ENCODE measurements at regions not wholly inside any gene's neighbourhood (a gene's known extent, or its start where the extent isn't known, plus 50 kb on each side); places are given as distances from the start of the nearest gene placed in this dataset.
"Not testable (repeated sequence)": the region's sequence is repeated elsewhere in the genome, so short reads cannot be mapped to it uniquely, and the experiment has no call there.

DNA sequence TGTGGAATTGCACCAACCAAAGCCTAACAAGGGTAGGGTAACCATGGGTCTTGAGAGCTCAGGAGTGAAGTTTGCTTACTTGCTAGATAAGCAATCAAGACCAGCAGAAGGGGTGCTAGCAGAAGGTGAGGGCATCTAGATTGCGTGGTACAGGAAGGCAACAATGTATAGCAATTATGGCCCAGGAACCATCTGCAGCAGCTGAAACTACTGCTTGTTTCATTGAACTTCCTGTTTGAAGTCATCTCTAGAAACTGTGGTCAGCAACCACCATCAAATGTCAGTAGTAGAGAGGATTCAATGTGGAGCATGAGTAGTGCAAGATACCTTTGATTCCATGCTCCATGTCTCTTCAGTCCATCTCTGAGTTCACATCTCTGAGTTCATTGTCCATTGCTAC lies 462.1 kb upstream of the GRAMD2B start:
- no peak for DNase-seq (ENCODE audit: low spot score)

DNA sequence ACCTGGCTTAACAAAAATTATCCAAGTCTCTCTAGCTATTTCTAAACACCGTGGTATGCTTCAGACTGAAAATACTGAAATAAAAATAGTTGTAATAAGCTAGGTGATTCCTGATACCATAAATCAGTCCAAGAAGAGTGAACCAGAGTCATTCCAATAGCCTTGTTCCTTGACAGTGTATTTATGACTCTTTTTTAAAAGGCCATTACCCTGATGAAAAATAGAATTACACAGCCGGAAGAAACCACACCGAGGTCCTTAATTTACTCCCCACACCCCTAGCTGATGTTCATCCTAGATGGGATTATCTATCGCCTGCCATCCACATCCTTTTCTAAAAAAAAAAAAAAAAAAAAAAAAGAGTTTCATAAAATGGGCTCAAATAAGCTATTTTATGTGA lies 457.6 kb upstream of the GRAMD2B start:
- DNase-seq (ENCODE audit: low spot score) = no peak

DNA sequence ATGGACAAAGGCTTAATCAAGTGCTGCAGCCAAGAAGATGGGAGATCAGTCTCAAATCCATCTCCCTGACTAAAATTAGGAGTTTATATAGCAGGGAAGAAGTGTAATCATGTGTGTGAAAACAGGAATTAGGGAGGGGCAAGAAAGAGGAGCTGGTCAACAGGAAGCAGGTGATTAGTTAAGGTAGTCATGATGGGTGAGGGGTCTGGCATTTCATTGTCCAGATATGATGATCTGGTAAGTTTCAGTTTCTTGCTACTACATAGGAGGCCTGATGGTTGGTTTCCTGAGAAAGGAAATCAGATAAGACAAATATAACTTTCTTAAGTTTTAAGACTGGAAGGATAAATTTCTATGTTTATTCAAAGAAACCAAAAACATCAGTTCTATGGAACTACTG lies 455.6 kb upstream of the GRAMD2B start:
- DNase-seq (ENCODE audit: low spot score) = no peak

DNA sequence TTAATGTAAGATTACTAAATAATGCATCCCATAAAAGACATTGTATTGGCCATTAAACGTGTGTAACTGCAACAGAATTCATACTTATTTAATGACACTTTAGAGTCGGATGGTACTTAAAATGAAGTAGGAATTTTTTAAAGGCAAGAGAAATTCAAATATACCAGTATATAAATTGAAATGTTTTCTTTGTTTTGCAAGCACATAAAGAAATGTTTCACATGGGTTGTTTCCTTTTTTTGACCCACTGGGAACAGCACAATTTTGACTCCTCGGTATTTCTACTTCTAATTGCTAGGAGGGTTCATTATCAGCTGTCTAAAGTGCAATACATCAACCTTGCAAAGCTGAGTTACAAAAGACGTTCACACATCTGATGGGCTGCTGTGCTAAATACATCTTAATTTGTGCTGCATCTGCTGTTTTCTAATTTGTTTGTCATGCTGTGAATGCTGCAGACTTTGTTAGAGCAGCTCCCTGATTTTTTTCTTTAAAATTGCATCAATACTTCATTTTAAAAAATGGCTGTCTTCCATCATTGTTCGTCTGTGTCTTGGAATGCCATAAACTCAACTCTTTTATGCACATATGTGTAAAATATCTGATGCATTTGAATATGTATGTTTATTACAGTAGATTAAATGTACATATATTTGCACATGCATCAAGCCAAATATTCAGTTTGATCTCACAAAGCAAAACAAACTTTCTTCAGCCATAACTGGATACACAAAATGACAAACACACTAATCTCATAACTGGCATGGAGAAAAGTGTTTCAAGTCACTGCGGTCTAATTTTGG lies 454.0 kb upstream of the GRAMD2B start:
- no peak for DNase-seq (ENCODE audit: low spot score)

DNA sequence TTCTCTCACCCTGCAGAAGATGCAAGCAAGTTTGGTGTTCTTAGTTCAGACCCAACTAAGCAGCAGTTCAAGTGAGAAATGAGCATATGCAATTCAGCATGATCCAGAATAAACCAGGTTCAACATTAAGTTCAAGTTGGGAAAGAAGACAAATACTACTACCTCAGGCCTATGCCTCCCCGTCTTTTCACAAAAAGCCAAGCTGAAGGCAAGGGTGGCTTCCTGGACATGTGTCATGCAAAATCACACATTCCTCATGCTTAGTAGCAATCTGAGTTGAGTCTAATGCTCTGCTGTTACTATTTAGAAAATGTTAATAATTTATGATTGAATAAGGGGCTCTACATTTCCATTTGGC lies 453.4 kb upstream of the GRAMD2B start:
- no peak for DNase-seq (ENCODE audit: low spot score)

DNA sequence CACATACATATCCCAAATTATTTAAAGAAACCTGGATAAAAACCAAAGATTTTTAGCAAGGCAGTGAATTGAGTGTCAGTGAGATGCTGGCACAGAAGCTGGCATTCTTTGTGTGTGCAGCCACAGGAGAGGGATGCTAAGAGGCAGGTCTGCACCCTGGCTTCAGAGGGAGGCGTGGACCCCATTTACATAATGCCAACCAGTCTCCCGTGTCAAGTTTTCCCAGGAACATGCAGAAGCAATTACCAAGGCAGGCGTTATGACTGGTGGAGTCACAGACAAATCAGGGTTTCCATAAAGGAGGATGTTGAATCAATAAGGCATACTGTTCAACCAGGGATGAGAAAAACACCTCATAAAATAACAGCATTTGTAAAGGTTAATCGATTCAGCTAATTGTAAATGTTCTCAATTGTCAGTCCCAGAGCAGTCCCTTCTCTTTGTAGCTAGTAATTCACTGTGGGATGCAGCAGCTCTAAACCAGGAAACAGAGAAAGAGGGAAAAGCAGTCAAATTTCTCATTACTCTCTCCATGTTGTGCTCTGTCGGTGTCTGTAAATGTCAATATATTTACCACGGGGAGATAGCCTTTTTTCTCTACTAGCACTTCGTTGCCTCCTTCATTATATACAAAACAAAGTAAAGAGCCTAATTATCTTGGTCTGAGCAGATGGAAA lies 452.4 kb upstream of the GRAMD2B start:
- DNase-seq (ENCODE audit: low spot score) = no peak

DNA sequence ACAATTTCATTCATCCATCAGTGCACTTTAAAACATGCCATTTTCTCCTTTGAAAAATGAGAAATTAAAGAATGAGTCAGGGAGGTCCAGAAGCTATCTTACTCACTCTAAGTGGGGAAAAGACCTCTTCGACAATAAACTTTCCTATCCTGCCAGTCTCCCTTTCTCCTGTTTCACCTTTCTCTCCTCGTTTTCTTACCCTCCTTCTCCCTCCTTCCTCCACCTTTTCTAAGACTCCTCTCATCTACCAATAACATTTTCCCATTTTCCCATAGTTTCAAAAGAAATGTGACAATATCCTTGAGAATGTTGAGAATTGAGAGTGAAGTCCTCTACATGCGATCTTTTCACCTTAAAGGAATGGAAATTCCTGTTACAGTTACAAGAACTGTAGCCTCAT lies 450.5 kb upstream of the GRAMD2B start:
- DNase-seq (ENCODE audit: low spot score) = no peak

DNA sequence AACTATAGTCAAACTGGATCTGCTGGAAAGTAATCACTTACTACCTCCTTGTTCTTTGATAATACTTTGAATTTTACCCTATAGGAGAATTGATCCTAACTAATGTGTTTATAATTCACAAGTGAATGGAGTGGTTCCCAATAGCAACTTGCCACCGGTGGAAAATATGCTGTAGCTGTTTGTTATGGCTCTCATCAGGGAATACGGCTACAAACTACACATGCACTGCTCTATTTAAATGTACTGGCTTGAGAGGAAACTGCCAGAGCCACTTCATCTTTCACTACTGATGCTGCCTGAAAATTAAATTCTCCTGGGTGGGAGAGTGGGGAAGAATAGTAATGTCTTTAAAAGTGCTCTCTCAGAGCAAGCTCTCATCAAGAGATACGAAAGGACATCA lies 448.5 kb upstream of the GRAMD2B start:
- no peak for DNase-seq (ENCODE audit: low spot score)

DNA sequence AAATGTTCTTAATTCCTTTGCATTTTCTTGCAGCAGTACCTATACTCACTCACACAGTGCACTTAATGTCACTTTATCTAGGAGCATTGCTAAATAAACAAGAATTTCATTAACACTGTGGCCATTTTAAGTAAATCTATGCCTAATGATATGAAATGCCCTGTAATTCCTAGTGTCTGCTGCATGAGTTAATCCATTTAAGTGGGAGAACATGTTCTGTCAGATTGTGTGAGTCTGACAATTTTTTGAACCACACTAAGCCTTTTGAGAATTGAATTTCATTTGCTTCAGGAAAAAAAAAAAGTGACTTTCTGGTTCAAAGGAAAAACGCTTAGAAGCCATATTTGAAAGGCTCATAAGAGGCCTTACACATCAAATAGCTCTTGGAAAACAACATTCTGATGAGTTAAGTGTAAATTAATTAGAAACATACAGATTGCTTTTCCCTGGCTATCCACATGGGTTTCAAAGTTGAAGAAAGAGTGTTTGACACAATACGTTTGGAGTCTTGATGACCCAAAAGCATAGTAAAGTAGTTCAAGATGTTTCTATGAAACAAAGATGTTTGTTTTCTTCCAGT lies 446.7 kb upstream of the GRAMD2B start:
- DNase-seq (ENCODE audit: low spot score) = no peak

DNA sequence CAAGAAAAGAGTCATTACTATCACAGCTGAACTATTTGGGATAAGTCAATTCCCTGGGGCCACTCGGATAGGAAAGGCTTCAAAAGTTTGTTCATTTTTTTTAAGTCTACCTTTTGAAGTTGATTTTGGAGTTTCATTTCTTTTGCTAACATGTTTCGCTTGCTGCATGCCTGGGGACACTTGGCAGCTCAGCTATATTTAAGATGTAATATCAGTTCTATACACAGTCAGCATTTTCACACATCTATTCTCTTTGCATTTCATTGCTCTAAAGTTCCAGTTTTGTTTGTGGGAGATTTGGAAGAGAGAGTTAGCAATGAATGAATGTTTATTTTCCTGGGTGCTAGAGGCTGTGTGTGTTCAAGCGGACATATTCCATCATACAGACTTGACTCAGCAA lies 445.2 kb upstream of the GRAMD2B start:
- no peak for DNase-seq (ENCODE audit: low spot score)

DNA sequence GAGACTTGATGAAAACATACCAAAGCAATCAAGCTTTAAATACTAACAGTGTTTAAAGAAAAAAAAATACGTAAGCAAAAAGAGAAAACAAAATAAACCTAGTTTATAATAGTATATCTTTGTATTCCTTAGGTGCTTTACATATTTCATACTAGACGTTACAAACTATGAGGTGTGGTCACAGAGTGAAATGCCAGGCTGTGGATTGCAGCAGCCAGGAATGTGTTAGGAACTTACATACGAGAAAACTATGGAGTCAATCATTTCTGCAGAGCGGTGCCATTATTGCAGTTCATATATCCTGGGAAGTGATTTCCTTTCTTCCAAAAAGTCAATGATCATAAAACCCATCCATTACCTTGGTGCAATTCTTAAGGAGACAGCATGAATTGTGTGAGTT lies 443.6 kb upstream of the GRAMD2B start:
- no peak for DNase-seq (ENCODE audit: low spot score)

DNA sequence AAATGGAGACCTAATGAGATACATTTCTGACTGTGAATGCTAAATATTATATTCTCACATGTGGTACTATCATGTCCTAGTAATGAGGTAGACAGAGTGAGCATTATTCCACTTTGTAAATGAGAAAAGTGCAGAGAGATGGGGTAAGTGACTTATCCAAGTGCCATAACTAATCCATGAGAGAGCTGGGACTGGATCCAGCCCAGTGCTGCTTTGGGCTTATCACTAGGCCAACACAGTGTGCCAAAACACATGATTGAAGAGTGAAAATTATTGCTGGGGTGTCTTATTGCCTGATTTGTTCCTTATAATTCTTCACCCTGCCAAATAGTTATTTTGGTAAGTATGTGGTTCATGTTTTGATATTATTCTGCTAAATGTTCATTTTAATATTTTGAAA lies 442.2 kb upstream of the GRAMD2B start:
- no peak for DNase-seq (ENCODE audit: low spot score)

DNA sequence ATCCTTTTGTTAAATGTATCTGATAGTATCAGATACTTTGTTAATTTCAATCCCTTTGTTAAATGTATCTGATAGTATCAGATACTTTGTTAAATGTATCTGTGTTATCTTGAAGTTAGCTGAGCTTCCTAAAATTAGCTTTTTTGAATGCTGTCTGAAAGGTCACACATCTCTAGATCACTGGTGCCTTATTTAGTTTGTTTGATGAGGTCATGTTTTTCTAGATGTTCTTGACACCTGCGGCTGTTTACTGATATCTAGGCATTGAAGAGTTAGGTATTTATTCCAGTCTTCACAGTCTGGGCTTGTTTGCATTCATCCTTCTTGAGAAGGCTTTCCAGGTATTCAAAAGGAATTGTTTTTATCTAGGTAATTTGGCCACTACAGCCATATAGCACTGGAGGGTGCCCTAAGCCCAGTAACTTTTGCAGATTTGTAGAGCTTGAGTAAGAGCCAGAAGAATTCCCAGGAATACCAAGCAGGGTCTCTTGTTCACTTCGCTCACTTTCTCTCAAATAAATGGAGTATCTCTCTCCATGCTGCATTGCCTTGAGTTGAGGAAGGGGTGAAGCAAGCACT lies 435.4 kb upstream of the GRAMD2B start:
- no peak for DNase-seq (ENCODE audit: low spot score)

DNA sequence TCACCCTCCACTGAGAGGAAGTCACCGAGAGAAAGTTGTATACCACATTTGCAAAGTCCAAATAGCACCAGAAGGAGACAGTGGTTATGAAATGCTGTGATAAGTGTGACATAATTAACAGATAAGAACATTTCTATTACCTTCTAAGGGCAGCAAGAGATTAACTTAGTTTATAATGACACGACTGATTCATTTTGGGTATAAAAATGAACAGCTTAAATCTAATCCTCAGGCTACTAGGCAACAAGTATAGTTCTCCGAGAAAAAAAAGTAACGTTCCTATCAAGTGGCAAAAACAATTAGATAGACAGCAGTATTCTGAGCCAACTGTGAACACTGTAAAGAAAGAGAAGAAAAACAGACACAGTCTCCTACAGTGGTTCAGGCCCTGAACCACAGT lies 431.2 kb upstream of the GRAMD2B start:
- DNase-seq (ENCODE audit: low spot score) = no peak

DNA sequence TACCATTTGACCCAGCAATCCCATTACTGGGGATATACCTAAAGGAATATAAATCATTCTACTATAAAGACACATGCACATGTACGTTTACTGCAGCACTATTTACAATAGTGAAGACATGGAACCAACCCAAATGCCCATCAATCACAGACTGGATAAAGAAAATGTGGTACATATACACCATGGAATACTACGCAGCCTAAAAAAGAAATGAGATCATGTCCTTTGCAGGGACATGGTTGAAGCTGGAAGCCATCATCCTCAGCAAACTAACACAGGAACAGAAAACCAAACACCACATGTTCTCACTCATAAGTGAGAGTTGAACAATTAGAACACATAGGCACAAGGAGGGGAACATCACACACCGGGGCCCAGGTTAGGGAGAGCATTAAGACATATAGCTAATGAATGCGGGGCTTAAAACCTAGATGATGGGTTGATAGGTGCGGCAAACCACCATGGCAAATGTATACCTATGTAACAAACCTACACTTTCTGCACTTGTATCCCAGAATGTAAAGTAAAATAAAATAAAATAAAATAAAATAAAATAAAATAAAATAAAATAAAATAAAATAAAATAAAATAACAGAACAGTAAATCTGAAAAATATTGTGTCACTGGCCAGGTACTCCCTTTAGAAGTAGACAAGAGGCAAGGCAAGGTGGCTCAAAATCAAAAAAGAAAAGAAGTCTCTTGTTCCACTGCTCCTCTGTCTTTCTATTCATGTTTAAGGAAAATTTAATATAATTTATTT lies 423.8 kb upstream of the GRAMD2B start:
- DNase-seq (ENCODE audit: low spot score) = not testable (repeated sequence)

DNA sequence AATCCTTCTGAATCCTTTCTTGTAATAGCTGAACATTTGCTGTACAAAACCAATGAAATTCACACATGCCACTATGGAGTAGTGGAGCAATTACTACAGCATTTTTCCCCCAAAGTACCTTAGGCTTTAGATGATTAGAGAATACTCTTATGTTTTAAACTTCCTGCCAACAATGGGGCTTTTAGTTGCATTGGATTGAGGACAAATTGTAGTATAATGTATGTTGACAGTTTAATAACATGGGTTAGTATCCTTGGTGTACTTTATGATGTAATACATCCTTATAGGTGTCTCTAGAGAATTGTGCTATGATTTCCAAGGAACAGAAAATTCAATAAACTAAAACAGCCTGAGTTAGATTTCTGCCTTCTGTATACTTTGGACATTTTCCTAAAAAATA lies 422.7 kb upstream of the GRAMD2B start:
- no peak for DNase-seq (ENCODE audit: low spot score)

DNA sequence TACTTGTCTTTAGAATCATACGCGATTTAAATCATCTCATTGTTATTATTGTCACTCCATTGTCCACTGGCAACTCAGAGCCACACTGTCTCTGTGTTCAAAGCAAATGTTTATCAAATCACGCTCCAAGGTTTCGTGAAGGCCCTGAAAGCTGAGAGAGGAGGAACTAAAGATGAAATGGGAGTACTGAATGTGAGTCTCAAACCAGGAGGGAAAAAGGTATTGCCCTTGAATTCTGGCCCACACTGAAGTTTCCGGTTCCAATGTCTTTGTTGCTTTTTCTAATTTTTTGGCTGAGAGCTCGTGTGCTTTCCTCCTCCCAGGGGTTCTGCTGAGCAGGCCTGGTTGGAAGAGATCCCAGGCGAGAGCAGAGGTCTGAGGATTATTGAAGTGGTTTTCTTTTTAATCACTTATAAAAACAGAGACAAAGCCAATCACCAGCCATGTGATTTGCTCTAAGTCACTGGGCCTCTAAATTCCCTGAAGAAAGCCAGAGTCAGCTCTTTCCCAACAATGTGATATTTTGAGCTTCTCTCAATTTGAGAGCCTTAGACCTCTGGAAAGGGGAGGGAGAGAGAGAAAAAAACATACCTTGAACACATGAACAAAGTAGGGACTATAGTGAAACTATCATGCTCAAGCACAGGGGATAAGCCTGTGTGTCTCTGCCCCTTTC lies 420.8 kb upstream of the GRAMD2B start:
- peak; percentile 62 for DNase-seq (ENCODE audit: low spot score)

DNA sequence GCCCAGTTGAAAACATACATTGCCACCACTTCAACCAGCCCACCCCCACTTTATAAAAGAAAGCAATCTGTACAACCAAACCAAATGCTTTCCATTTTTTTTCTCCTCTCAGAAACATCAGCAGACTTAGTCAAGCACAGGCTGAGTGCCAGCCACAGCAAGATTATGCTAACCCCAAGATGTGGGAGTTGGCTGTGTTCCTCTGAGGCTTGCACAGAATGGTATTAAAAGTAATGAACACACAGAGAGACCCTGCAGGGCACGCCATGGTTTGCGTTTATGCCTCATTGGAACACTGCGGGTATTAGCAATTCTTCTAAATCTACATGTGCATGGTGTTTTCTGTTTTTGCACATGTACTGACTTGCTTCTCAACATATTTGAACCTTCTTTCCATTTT lies 419.9 kb upstream of the GRAMD2B start:
- DNase-seq (ENCODE audit: low spot score) = peak; percentile 67

DNA sequence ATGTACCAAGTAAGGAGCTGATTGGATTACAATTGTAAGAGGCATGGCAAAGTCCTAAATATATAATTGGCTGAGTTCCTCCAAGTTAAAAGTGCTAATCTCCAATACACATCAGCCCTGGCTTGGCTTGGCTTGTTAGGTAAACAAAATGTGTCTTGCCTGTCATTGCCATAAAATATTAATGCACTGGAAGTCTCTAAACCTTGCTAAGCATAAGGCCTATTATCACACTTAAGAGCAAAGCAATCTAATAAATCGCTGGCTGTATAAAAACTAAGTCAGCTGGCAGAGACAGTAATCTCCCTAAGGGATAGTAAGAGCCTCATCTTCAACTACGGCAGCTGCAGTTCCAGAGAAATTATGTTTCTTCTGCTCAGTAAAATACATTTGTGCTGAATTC lies 418.6 kb upstream of the GRAMD2B start:
- DNase-seq (ENCODE audit: low spot score) = no peak

DNA sequence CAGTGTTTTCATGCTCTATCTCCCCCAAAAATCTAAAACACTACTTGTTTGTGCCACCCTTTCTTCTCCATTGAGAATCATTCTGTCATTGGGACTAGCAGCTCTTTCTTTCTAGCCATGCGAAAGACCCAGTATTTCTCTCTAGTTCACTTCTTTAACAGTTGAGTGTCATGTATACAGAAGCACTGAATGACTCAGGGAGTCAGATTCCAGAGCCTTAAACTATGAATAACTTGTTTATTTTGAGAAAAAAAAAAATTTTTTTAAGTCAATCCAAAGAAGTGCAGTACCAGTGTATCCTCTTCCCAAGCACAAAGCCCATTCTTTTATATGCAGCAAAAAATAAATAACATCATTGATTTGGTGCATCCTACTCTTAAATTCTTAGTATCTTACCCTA lies 415.4 kb upstream of the GRAMD2B start:
- DNase-seq (ENCODE audit: low spot score) = no peak

DNA sequence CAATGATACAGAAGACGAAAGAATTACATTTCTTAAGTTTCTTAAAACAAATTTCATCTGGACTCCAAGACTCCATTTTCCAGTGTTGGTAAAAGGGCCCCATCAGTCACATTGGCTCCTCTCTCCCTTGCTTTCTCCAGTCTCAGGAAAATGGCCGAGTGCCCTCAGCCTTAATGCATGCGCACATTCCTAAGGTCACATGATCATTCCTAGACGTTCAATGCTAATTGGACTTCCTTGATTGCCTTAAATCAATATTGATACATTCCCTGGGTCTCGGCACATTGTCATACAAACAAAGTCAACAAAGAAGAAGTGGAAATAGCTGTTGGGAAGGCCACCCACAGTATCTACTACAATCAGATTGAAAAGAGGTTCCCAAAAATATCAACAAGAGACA lies 413.6 kb upstream of the GRAMD2B start:
- DNase-seq (ENCODE audit: low spot score) = no peak

DNA sequence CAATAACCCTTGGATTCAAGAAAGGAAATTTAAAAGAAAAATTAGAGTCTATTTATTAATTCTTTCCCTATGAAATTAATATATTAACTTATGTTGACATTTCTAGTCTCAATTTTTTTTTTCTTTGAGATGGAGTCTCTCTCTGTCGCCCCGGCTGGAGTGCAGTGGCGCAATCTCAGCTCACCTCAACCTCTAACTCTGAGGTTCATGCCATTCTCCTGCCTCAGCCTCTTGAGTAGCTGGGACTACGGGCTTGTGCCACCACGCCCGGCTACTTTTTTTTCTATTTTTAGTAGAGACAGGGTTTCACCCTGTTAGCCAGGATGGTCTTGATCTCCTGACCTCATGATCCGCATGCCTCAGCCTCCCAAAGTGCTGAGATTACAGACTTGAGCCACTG lies 411.7 kb upstream of the GRAMD2B start:
- not testable (repeated sequence) for DNase-seq (ENCODE audit: low spot score)
